KOPT-K1 (cell line): ENCODE measurements at regions not wholly inside any gene's neighbourhood (a gene's known extent, or its start where the extent isn't known, plus 50 kb on each side); places are given as distances from the start of the nearest gene placed in this dataset.
"Not testable (repeated sequence)": the region's sequence is repeated elsewhere in the genome, so short reads cannot be mapped to it uniquely, and the experiment has no call there.

Experiments used
- H3K27ac ChIP-seq: fragments of 200-600 bp; sonication (generic); 2 replicates; pipeline ENCODE4 v1.5.1; 2016; ENCODE audit warnings: antibody characterized with exemption, mild to moderate bottlenecking, low read depth, low read length; ENCODE audit not compliant: poor library complexity, severe bottlenecking
- H3K36me3 ChIP-seq: fragments of 200-600 bp; sonication (generic); 2 replicates; pipeline ENCODE4 v1.5.1; 2017; ENCODE audit warnings: antibody characterized with exemption, mild to moderate bottlenecking, low read length, moderate library complexity; ENCODE audit not compliant: insufficient read depth
- H3K9me3 ChIP-seq: fragments of 200-600 bp; sonication (generic); 2 replicates; pipeline ENCODE4 v1.5.1; 2017; ENCODE audit warnings: antibody characterized with exemption, low read length, mild to moderate bottlenecking; ENCODE audit not compliant: insufficient read depth, poor library complexity, severe bottlenecking

DNA sequence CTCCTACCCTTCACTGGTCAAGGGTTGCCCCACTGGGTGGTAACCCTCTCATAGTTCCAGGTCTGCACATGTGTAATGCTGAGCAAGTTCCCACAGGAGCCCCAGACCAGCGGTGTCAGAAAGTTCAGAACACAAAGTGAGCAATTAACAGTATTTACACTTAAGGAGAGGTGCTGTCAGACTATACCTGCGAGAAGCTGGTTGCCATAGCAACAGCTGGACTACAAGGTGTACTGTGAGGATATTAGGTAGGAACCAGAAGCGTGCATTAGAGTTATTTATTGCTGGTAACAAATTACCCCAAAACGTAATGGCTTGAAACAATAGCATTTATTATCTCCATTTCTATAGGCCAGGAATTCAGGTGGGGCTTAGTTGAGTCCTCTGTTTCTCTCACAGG lies 317.0 kb upstream of the RPS23 start:
- Histone ChIP-seq H3K9me3 (peaks cover 4% of the 10 kb centered on the region), H3K36me3 (no peaks in the 10 kb centered on the region), H3K27ac (no peak overlapping the region)

- H3K9me3 ChIP-seq = peaks cover 6% of the 10 kb centered on the region
- H3K27ac ChIP-seq = no peak overlapping the region
- H3K36me3 ChIP-seq = no peaks in the 10 kb centered on the region
Measured at GRCh38 chr5:82594097-82594496, 315.9 kb upstream of the RPS23 start.

GRCh38 chr5:82593481-82593880 lies 315.3 kb upstream of the RPS23 start:
- H3K9me3 ChIP-seq = peaks cover 6% of the 10 kb centered on the region
- no peak overlapping the region for H3K27ac ChIP-seq

DNA sequence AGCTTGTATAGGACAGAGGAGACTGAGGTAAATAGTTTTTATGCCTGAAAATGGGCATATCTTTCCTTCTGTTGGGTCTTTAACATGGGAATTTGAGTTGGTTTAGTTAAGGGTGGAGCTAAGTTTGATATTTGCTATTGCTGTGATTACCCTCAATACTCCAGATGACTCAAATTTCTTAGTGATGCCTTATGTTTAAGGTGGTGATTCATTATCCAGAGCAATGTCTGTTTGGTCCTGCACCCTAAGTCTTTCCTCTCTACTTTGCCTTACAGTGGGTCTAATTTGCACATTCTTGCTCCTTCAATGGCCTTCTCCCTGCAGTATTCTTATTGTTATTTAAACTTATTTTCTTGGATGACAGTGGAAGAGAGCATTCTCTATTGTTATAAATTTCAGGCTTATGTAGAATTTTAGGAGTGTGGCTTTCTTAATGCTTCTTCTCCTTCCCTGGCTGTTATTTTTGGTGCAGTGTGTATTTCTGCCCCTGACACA lies 312.9 kb upstream of the RPS23 start:
- H3K36me3 ChIP-seq = no peaks in the 10 kb centered on the region
- H3K27ac ChIP-seq = no peak overlapping the region
- peaks cover 6% of the 10 kb centered on the region for H3K9me3 ChIP-seq

More at GRCh38 chr5:82593481-82593880, 315.3 kb upstream of the RPS23 start:
- H3K36me3 ChIP-seq = no peaks in the 10 kb centered on the region

- Histone ChIP-seq H3K27ac (no peak overlapping the region), H3K36me3 (no peaks in the 10 kb centered on the region), H3K9me3 (peaks cover 6% of the 10 kb centered on the region)
Measured at GRCh38 chr5:82590112-82590511, 312.0 kb upstream of the RPS23 start.

DNA sequence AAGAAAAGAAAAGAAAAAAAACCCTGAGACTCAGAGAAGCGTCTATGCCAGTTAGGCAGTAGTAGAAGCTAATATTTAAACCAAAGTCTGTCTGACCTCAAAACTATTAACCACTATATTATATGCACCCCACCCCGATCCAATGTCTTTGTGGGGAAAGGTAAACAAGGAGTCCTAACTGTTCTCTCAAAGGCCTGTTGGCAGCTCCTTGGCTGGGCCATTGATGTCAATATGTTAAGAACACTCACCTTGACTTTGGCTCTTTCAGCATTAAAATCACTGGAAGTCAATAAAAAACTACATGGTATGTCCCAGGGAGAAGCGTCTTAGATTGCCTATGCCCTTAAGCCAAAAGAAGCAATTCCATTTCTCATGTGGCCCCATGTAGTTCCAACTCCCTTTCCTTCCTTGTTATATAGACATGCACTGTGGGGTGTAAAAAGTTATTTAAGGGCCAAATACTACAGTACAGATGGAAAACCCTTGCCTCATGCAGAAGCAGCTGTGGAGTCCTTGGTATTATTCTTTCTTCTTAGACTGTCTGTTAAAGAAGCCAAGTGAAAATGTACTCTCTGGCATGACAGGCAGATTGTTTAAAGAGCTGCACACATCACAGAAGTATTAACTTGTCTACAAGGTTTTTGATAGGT lies 308.6 kb upstream of the RPS23 start:
- no peaks in the 10 kb centered on the region for H3K36me3 ChIP-seq
- no peak overlapping the region for H3K27ac ChIP-seq
- peaks cover 16% of the 10 kb centered on the region for H3K9me3 ChIP-seq

DNA sequence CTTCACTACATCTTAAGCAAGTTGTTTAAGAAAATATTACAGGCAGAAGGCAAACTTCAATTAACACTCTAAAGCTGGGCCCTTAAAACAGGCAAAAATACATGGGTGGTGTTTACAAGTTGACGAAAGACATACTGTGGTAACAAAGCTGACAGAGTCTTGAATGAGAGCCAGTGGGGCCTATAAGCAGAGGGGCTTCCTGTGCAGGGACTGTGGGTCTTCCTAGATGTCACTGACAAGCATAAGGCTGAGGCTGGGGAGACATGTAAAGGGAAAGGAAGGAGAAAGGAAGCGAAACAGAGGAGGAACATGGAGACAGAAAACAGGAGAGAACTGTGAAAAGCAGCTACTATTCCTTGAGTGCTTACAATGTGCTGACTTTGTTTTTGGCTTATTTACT lies 308.0 kb upstream of the RPS23 start:
- H3K9me3 ChIP-seq = peaks cover 16% of the 10 kb centered on the region
- no peak overlapping the region for H3K27ac ChIP-seq
- H3K36me3 ChIP-seq = no peaks in the 10 kb centered on the region

GRCh38 chr5:82584631-82585030 lies 306.5 kb upstream of the RPS23 start:
- Histone ChIP-seq H3K9me3 (peaks cover 9% of the 10 kb centered on the region), H3K27ac (no peak overlapping the region), H3K36me3 (no peaks in the 10 kb centered on the region)

DNA sequence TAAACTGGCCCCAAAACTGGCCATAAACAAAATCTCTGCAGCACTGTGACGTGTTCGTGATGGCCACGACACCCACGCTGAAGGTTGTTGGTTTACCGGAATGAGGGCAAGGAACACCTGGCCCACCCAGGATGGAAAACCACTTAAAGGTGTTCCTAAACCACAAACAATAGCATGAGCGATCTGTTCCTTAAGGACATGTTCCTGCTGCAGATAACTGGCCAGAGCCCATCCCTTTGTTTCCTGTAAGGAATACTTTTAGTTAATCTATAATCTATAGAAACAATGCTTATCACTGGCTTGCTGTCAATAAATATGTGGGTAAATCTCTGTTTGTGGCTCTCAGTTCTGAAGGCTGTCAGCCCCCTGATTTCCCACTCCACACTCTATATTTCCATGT lies 305.2 kb upstream of the RPS23 start:
- H3K9me3 ChIP-seq, H3K27ac ChIP-seq, H3K36me3 ChIP-seq: not testable (repeated sequence)

DNA sequence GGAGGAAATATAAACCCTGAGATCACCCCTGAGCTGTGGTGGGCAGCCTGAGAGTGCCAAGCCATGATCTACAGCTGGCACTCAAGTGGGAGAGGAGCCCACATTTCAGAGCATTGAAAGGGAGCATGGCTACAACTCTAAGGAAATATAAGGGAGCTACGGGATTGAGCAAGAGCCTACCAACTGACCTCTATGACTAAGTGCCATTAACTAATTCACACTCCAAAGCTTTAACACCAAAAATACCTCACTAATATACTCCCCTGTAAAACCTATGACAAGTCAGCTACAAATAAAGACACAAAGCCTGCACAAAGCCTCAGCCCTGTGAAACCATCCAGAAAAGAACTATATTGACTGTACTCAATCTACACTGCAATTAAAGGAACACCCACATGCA lies 286.8 kb upstream of the RPS23 start:
- Histone ChIP-seq H3K27ac (no peak overlapping the region), H3K9me3 (peaks cover 5% of the 10 kb centered on the region), H3K36me3 (no peaks in the 10 kb centered on the region)

- Histone ChIP-seq H3K27ac (no peak overlapping the region), H3K36me3 (no peaks in the 10 kb centered on the region), H3K9me3 (peaks cover 5% of the 10 kb centered on the region)
Measured at GRCh38 chr5:82563745-82564144, 285.6 kb upstream of the RPS23 start.

DNA sequence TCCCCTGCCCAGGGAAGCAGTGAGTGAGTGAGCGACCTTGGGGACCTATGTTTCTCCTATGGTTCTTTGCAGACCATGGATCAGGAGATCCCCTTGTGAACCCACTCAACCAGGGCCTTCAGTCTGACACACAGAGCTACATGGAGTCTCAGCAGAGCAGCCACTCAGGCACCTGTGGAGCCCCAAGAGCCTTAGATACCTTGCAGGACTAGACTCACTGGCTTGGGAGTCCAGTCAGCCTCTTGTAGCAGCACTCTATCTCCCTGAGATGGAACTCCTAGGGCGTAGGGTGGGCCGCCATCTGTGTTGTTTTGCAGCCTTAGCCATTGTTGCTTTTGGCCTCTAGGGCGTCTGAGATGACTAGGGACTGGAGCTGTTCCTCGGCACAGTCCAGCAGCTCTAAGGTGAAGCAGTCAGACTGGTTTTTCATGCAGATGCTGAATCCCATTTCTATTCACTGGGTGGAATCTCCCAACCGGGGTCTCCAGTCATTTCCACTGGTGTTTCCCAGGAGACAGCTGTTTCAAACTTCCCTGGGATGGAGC lies 284.6 kb upstream of the RPS23 start:
- H3K9me3 ChIP-seq = peaks cover 5% of the 10 kb centered on the region
- no peaks in the 10 kb centered on the region for H3K36me3 ChIP-seq
- H3K27ac ChIP-seq = no peak overlapping the region

DNA sequence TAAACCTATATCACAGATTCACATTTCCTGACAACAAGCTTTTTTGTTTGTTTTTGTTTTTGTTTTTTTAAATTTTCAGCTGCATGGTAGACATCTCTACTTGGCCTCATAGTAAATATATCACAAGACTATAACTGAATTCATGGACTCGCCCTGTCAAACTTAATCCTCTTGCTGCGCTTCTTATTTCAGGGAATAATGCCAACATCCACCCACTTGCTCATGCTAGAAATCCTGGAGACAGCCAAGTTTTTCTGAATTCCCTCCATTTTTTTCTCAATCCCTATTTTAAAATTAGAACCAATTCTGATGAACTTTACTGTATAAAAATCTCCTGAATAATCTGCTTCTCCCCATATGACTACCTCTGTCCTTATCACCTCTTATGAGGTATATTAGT lies 283.6 kb upstream of the RPS23 start:
- Histone ChIP-seq H3K36me3 (no peaks in the 10 kb centered on the region), H3K27ac (no peak overlapping the region), H3K9me3 (peaks cover 5% of the 10 kb centered on the region)

DNA sequence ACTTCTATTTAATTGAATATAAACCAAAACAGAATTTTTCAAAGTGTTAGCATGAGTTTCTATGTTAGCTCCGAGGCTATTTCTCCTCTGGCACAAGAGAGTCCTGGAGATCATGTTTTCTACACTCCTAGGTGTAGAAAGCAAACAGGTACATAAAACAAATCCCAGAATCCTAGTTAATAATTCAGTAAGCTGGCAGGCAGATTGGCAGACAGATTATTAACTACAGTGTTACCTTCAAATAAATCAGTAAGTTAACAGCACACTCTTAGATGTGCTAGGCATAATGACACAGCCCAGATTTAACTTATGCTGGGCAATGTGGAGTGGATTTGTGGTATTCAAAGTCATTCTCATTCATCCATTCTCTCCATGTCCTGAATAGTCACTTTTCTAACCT lies 282.8 kb upstream of the RPS23 start:
- Histone ChIP-seq H3K9me3 (peaks cover 5% of the 10 kb centered on the region), H3K27ac (no peak overlapping the region), H3K36me3 (no peaks in the 10 kb centered on the region)

- Histone ChIP-seq H3K27ac (no peak overlapping the region), H3K36me3 (no peaks in the 10 kb centered on the region), H3K9me3 (peaks cover 5% of the 10 kb centered on the region)
Measured at GRCh38 chr5:82560561-82560960, 282.4 kb upstream of the RPS23 start.

GRCh38 chr5:82551840-82552385 lies 273.8 kb upstream of the RPS23 start:
- Histone ChIP-seq H3K9me3 (no peaks in the 10 kb centered on the region), H3K27ac (no peak overlapping the region), H3K36me3 (no peaks in the 10 kb centered on the region)
